Hematopoietic multipotent progenitor cell treated with erythropoietin and hydrocortisone succinate and interleukin-3 and kit ligand, for 4 days (in vitro differentiated cells): ENCODE measurements at regions not wholly inside any gene's neighbourhood (a gene's known extent, or its start where the extent isn't known, plus 50 kb on each side); places are given as distances from the start of the nearest gene placed in this dataset.

ENCODE experiments used
- DNase-seq: peaks from one replicate; pipeline ENCODE4 v3.0.0-alpha.2; 2015

GRCh38 chr7:32263611-32264010 is 193.4 kb upstream of the PDE1C start:
- peak; percentile 91 for DNase-seq

- DNase-seq: no peak
Observed at GRCh38 chr7:32262315-32262714, 192.1 kb upstream of the PDE1C start.

- DNase-seq: no peak
Observed at GRCh38 chr7:32259931-32260596, 189.9 kb upstream of the PDE1C start.

- DNase-seq: no peak
Observed at GRCh38 chr7:32258265-32258664, 188.1 kb upstream of the PDE1C start.

GRCh38 chr7:32257621-32258020 is 187.4 kb upstream of the PDE1C start:
- peak; percentile 78 for DNase-seq

- peak; percentile 44 for DNase-seq
Observed at GRCh38 chr7:32256811-32257210, 186.6 kb upstream of the PDE1C start.

GRCh38 chr7:32256376-32256775 is 186.2 kb upstream of the PDE1C start:
- DNase-seq: no peak

- no peak for DNase-seq
Observed at GRCh38 chr7:32255036-32255435, 184.8 kb upstream of the PDE1C start.

GRCh38 chr7:32253299-32253698 is 183.1 kb upstream of the PDE1C start:
- DNase-seq: no peak

GRCh38 chr7:32251659-32252058 is 181.5 kb upstream of the PDE1C start:
- no peak for DNase-seq

GRCh38 chr7:32250471-32251260 is 180.5 kb upstream of the PDE1C start:
- DNase-seq: peak; percentile 79

- DNase-seq: no peak
Observed at GRCh38 chr7:32250003-32250402, 179.8 kb upstream of the PDE1C start.

- no peak for DNase-seq
Observed at GRCh38 chr7:32248522-32248921, 178.3 kb upstream of the PDE1C start.

GRCh38 chr7:32244806-32245345 is 174.7 kb upstream of the PDE1C start:
- no peak for DNase-seq

GRCh38 chr7:32243687-32244290 is 173.6 kb upstream of the PDE1C start:
- DNase-seq: no peak

- DNase-seq: no peak
Observed at GRCh38 chr7:32242436-32242835, 172.2 kb upstream of the PDE1C start.

GRCh38 chr7:32241636-32242035 is 171.4 kb upstream of the PDE1C start:
- DNase-seq: no peak

- no peak for DNase-seq
Observed at GRCh38 chr7:32239764-32240163, 169.6 kb upstream of the PDE1C start.

- no peak for DNase-seq
Observed at GRCh38 chr7:32228601-32229000, 158.4 kb upstream of the PDE1C start.

- no peak for DNase-seq
Observed at GRCh38 chr7:32227746-32228145, 157.5 kb upstream of the PDE1C start.

- DNase-seq: no peak
Observed at GRCh38 chr7:32224276-32224675, 154.1 kb upstream of the PDE1C start.

- no peak for DNase-seq
Observed at GRCh38 chr7:32223721-32224120, 153.5 kb upstream of the PDE1C start.

GRCh38 chr7:32223071-32223650 is 153.0 kb upstream of the PDE1C start:
- DNase-seq: no peak
